ENCODE measurements at regions not wholly inside any gene's neighbourhood (a gene's known extent, or its start where the extent isn't known, plus 50 kb on each side); places are given as distances from the start of the nearest gene placed in this dataset.
"Not testable (repeated sequence)": the region's sequence is repeated elsewhere in the genome, so short reads cannot be mapped to it uniquely, and the experiment has no call there.

- Histone ChIP-seq H3K9me3 (ENCODE audit: control insufficient read depth, insufficient read depth, low read length) (no peaks in the 10 kb centered on the region), H3K36me3 (ENCODE audit: insufficient read depth, low read length) (no peaks in the 10 kb centered on the region), H3K9ac (ENCODE audit: low read depth, low read length) (no peak overlapping the region), H3K4me1 (ENCODE audit: insufficient read depth, low read length) (no peaks in the 10 kb centered on the region; the same call in 1 of the 2 replicates)
These were observed 55.1 kb upstream of the F9 start for GRCh38 chrX:139475432-139475831.

GRCh38 chrX:139461945-139462344 is 68.6 kb upstream of the F9 start:
- H3K36me3 ChIP-seq (ENCODE audit: insufficient read depth, low read length); H3K4me1 ChIP-seq (ENCODE audit: insufficient read depth, low read length); H3K9me3 ChIP-seq (ENCODE audit: control insufficient read depth, insufficient read depth, low read length); H3K9ac ChIP-seq (ENCODE audit: low read depth, low read length): not testable (repeated sequence)

GRCh38 chrX:139454743-139455142 is 75.8 kb upstream of the F9 start:
- H3K9ac ChIP-seq (ENCODE audit: low read depth, low read length) = no peak overlapping the region
- H3K9me3 ChIP-seq (ENCODE audit: control insufficient read depth, insufficient read depth, low read length) = no peaks in the 10 kb centered on the region
- no peaks in the 10 kb centered on the region for H3K36me3 ChIP-seq (ENCODE audit: insufficient read depth, low read length)
- H3K4me1 ChIP-seq (ENCODE audit: insufficient read depth, low read length) = no peaks in the 10 kb centered on the region

- Histone ChIP-seq H3K36me3 (ENCODE audit: insufficient read depth, low read length) (no peaks in the 10 kb centered on the region), H3K9ac (ENCODE audit: low read depth, low read length) (no peak overlapping the region), H3K9me3 (ENCODE audit: control insufficient read depth, insufficient read depth, low read length) (peaks cover 3% of the 10 kb centered on the region; the same call in 1 of the 2 replicates), H3K4me1 (ENCODE audit: insufficient read depth, low read length) (no peaks in the 10 kb centered on the region)
These were observed 81.5 kb upstream of the F9 start for GRCh38 chrX:139448996-139449395.

- H3K9me3 ChIP-seq (ENCODE audit: control insufficient read depth, insufficient read depth, low read length) = peaks cover 3% of the 10 kb centered on the region; the same call in 1 of the 2 replicates
- no peaks in the 10 kb centered on the region for H3K4me1 ChIP-seq (ENCODE audit: insufficient read depth, low read length)
- H3K36me3 ChIP-seq (ENCODE audit: insufficient read depth, low read length) = no peaks in the 10 kb centered on the region
- H3K9ac ChIP-seq (ENCODE audit: low read depth, low read length) = no peak overlapping the region
These were observed 83.7 kb upstream of the F9 start for GRCh38 chrX:139446832-139447231.

- Histone ChIP-seq H3K9me3 (ENCODE audit: control insufficient read depth, insufficient read depth, low read length) (no peaks in the 10 kb centered on the region), H3K4me1 (ENCODE audit: insufficient read depth, low read length) (no peaks in the 10 kb centered on the region), H3K9ac (ENCODE audit: low read depth, low read length) (no peak overlapping the region), H3K36me3 (ENCODE audit: insufficient read depth, low read length) (no peaks in the 10 kb centered on the region)
These were observed 100.6 kb upstream of the F9 start for GRCh38 chrX:139429913-139430312.

- Histone ChIP-seq H3K4me1 (ENCODE audit: insufficient read depth, low read length) (no peaks in the 10 kb centered on the region), H3K9ac (ENCODE audit: low read depth, low read length) (no peak overlapping the region), H3K9me3 (ENCODE audit: control insufficient read depth, insufficient read depth, low read length) (no peaks in the 10 kb centered on the region), H3K36me3 (ENCODE audit: insufficient read depth, low read length) (no peaks in the 10 kb centered on the region)
These were observed 107.4 kb upstream of the F9 start for GRCh38 chrX:139423186-139423585.

- not testable (repeated sequence) for H3K36me3 ChIP-seq (ENCODE audit: insufficient read depth, low read length); H3K4me1 ChIP-seq (ENCODE audit: insufficient read depth, low read length); H3K9ac ChIP-seq (ENCODE audit: low read depth, low read length); H3K9me3 ChIP-seq (ENCODE audit: control insufficient read depth, insufficient read depth, low read length)
These were observed 132.3 kb upstream of the F9 start for GRCh38 chrX:139398258-139398657.

- no peak overlapping the region for H3K9ac ChIP-seq (ENCODE audit: low read depth, low read length)
- H3K4me1 ChIP-seq (ENCODE audit: insufficient read depth, low read length) = peaks cover 11% of the 10 kb centered on the region; the same call in 1 of the 2 replicates
- no peaks in the 10 kb centered on the region; the same call in 1 of the 2 replicates for H3K9me3 ChIP-seq (ENCODE audit: control insufficient read depth, insufficient read depth, low read length)
- H3K36me3 ChIP-seq (ENCODE audit: insufficient read depth, low read length) = no peaks in the 10 kb centered on the region
These were observed 142.3 kb upstream of the F9 start for GRCh38 chrX:139388254-139388653.

- Histone ChIP-seq H3K9me3 (ENCODE audit: control insufficient read depth, insufficient read depth, low read length) (no peaks in the 10 kb centered on the region; the same call in 1 of the 2 replicates), H3K4me1 (ENCODE audit: insufficient read depth, low read length) (0 out of 2 replicates have a peak, but pooled peaks cover under 1% of the 10 kb centered on the region), H3K9ac (ENCODE audit: low read depth, low read length) (no peak overlapping the region; the same call in 1 of the 2 replicates), H3K36me3 (ENCODE audit: insufficient read depth, low read length) (no peaks in the 10 kb centered on the region)
These were observed 148.0 kb upstream of the F9 start for GRCh38 chrX:139382529-139382928.

GRCh38 chrX:139376547-139376946 is 154.0 kb upstream of the F9 start:
- not testable (repeated sequence) for H3K4me1 ChIP-seq (ENCODE audit: insufficient read depth, low read length); H3K9me3 ChIP-seq (ENCODE audit: control insufficient read depth, insufficient read depth, low read length); H3K9ac ChIP-seq (ENCODE audit: low read depth, low read length); H3K36me3 ChIP-seq (ENCODE audit: insufficient read depth, low read length)

- Histone ChIP-seq H3K9me3 (ENCODE audit: control insufficient read depth, insufficient read depth, low read length) (no peaks in the 10 kb centered on the region; the same call in 1 of the 2 replicates), H3K36me3 (ENCODE audit: insufficient read depth, low read length) (no peaks in the 10 kb centered on the region)
These were observed 170.2 kb upstream of the F9 start for GRCh38 chrX:139360356-139360755.

GRCh38 chrX:139342594-139342991 is 187.9 kb upstream of the F9 start:
- H3K36me3 ChIP-seq (ENCODE audit: insufficient read depth, low read length); H3K9ac ChIP-seq (ENCODE audit: low read depth, low read length); H3K9me3 ChIP-seq (ENCODE audit: control insufficient read depth, insufficient read depth, low read length): not testable (repeated sequence)
- H3K4me1 ChIP-seq (ENCODE audit: insufficient read depth, low read length) = peaks cover 21% of the 10 kb centered on the region; the same call in 1 of the 2 replicates

More at GRCh38 chrX:139360356-139360755, 170.2 kb upstream of the F9 start:
- H3K4me1 ChIP-seq (ENCODE audit: insufficient read depth, low read length) = no peaks in the 10 kb centered on the region
- no peak overlapping the region for H3K9ac ChIP-seq (ENCODE audit: low read depth, low read length)

- Histone ChIP-seq H3K9ac (ENCODE audit: low read depth, low read length) (peak overlapping the region; percentile 37), H3K4me1 (ENCODE audit: insufficient read depth, low read length) (peaks cover 21% of the 10 kb centered on the region; the same call in 1 of the 2 replicates)
- not testable (repeated sequence) for H3K36me3 ChIP-seq (ENCODE audit: insufficient read depth, low read length); H3K9me3 ChIP-seq (ENCODE audit: control insufficient read depth, insufficient read depth, low read length)
These were observed 188.5 kb upstream of the F9 start for GRCh38 chrX:139341855-139342593.

GRCh38 chrX:139332441-139332840 is 198.1 kb upstream of the F9 start:
- H3K9ac ChIP-seq (ENCODE audit: low read depth, low read length) = no peak overlapping the region
- no peaks in the 10 kb centered on the region for H3K36me3 ChIP-seq (ENCODE audit: insufficient read depth, low read length)
- H3K4me1 ChIP-seq (ENCODE audit: insufficient read depth, low read length) = 0 out of 2 replicates have a peak, but pooled peaks cover 4% of the 10 kb centered on the region
- H3K9me3 ChIP-seq (ENCODE audit: control insufficient read depth, insufficient read depth, low read length) = peaks cover 4% of the 10 kb centered on the region

Measured in ES-I3 (cell line).